Stimulated activated naive B cell treated with anti-CD40 and anti-IgM and Interleukin-4, amounts not matched to agents 10 μg/mL and 1 μg/mL and 100 μg/mL, for 72 hours (primary cell): ENCODE measurements at regions not wholly inside any gene's neighbourhood (a gene's known extent, or its start where the extent isn't known, plus 50 kb on each side); places are given as distances from the start of the nearest gene placed in this dataset.

ENCODE experiments used
- ATAC-seq, 2 donors: fragments of 150-1000 bp; cut with Tn5 transposase; replicated peaks; 2 replicates each; pipeline ENCODE4 v1.10.0; 2021; ENCODE audit warnings: moderate library complexity in 1 of 2
- DNase-seq: peaks from one replicate; pipeline ENCODE4 v3.0.0; 2021
- H3K27ac Mint-ChIP-seq: one replicate; pipeline ENCODE4 v1.8.0; 2022; ENCODE audit warnings: mild to moderate bottlenecking, mixed read lengths
- H3K27me3 Mint-ChIP-seq, 2 donors: one replicate each; pipeline ENCODE4 v1.8.0; 2022; ENCODE audit warnings: mixed read lengths in 2 of 2
- H3K36me3 Mint-ChIP-seq, 2 donors: one replicate each; pipeline ENCODE4 v1.8.0; 2022; ENCODE audit warnings: mixed read lengths in 2 of 2, mild to moderate bottlenecking in 1 of 2
- H3K4me1 Mint-ChIP-seq, 2 donors: one replicate each; pipeline ENCODE4 v1.8.0; 2022; ENCODE audit warnings: mixed read lengths in 2 of 2, mild to moderate bottlenecking in 1 of 2
- H3K4me3 Mint-ChIP-seq, 2 donors: one replicate each; pipeline ENCODE4 v1.8.0; 2022; ENCODE audit warnings: mild to moderate bottlenecking in 2 of 2, mixed read lengths in 2 of 2, moderate library complexity in 1 of 2
- H3K9me3 Mint-ChIP-seq, 2 donors: one replicate each; pipeline ENCODE4 v1.8.0; 2022; ENCODE audit warnings: mixed read lengths in 2 of 2, mild to moderate bottlenecking in 1 of 2

DNA sequence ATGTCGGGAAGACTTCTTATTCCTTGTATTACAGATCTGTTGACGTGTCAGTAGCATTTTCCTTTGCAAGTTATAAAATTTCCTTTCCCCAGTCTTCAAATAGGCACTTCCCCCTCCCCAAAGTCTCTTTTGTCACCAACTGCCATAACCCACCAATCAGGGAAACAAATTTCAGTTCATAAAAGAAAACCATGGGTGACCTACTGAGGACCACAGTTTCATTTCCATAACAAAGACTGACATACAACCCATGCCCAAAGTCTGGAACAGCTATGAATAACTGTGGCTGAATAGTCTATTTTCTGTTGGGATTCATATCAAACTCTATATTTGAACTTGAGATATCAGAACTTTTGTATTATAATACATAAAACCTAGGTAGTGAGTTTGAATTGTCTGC, 307.8 kb downstream of the KBTBD8 start:
- H3K4me3 Mint-ChIP-seq: no peak overlapping the region
- H3K9me3 Mint-ChIP-seq: peaks cover 0 to 3% of the 10 kb centered on the region in 2 donors
- ATAC-seq (no peak), DNase-seq (no peak)
- H3K4me1 Mint-ChIP-seq: no peaks in the 10 kb centered on the region
- H3K27me3 Mint-ChIP-seq: no peaks in the 10 kb centered on the region
- no peaks in the 10 kb centered on the region for H3K36me3 Mint-ChIP-seq
- H3K27ac Mint-ChIP-seq: no peak overlapping the region

DNA sequence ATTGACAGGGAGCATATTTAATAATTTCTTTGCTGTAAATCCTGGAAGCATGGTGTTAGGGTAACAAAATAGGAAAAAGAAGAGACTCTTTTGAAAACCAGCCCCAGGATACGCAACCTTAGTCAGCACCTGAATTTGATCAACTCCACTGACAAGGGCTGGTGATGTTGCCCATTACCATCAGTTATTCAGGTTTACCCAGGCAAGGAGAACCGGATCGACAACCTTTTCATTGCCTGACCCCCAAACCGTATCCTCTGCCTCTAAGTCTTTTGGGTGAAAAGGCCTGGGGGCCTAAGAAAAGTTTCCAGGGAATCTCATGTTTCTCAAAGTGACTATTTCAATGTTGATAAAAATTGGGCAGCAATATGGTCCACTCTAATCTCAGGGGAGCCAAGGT, 313.3 kb downstream of the KBTBD8 start:
- Mint-ChIP-seq H3K4me1 (no peaks in the 10 kb centered on the region), H3K4me3 (no peak overlapping the region), H3K36me3 (no peaks in the 10 kb centered on the region), H3K9me3 (peaks cover 0 to 2% of the 10 kb centered on the region in 2 donors), H3K27me3 (no peaks in the 10 kb centered on the region), H3K27ac (no peak overlapping the region)
- no peak for DNase-seq
- no peak for ATAC-seq

DNA sequence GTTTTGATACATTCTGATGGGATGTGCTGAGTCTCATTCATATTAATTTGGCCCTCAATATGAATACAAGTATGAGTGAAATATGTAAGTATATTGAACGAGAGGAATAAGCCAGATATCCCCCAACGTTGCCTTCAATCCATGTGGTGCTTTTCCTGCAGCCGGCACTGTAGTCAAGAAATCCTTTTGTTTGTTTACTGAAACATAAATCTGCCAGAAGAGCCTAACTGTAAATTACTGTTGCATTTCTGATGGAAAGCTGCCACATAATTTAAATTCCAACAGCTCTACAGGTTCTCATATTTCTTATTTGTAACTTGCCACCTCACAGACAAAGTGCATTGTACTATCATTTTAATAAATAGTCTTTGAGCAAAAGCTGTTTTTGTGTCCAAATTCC, 314.0 kb downstream of the KBTBD8 start:
- no peak for ATAC-seq
- Mint-ChIP-seq H3K27me3 (no peaks in the 10 kb centered on the region), H3K27ac (no peak overlapping the region), H3K4me1 (no peaks in the 10 kb centered on the region), H3K4me3 (no peak overlapping the region), H3K9me3 (peaks cover 0 to 2% of the 10 kb centered on the region in 2 donors), H3K36me3 (no peaks in the 10 kb centered on the region)
- DNase-seq: no peak

DNA sequence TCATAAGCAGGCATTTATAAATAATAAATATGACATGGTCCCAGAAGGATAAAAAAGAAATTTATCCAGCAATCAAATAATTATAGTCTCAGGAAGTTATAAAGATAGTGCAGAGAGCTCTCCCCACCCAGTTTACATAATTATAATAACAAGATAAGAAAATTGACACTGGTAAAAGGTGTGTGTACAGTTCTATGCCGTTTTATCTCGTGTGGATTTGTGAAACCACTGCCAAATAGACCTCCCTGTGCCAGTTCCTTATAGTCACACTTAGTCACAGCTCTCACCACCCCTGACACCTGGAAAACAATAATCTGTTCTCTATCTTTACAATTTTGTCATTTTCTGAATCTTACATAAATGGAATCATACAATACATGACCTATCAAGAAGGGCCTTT, 320.1 kb downstream of the KBTBD8 start:
- Mint-ChIP-seq H3K9me3 (peaks cover 0 to 1% of the 10 kb centered on the region in 2 donors), H3K27ac (no peak overlapping the region), H3K4me3 (no peak overlapping the region), H3K27me3 (no peaks in the 10 kb centered on the region), H3K4me1 (no peaks in the 10 kb centered on the region), H3K36me3 (no peaks in the 10 kb centered on the region)
- DNase-seq: no peak
- ATAC-seq: no peak

DNA sequence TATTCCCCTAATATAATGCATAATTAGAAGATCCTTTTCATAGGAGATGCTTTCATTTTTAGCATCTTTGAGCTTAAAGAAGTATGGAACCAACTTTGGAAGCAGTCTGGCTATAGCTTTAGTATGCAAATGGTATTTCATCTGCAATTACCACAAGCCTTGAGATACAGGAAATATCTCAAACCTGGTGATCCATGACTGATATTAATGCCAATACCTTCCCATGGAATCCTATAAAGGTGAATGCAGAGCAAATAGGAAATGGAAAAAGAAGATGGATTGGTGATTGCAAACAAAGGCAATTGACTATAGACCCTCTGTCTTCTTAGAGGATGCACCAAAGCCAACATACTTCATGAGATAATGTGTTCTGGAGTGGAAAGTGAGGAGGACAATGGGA, 326.4 kb downstream of the KBTBD8 start:
- H3K4me3 Mint-ChIP-seq: no peak overlapping the region
- ATAC-seq (no peak), DNase-seq (no peak)
- H3K36me3 Mint-ChIP-seq: no peaks in the 10 kb centered on the region
- no peak overlapping the region for H3K27ac Mint-ChIP-seq
- H3K9me3 Mint-ChIP-seq: peaks cover 1 to 4% of the 10 kb centered on the region in 2 donors
- H3K27me3 Mint-ChIP-seq: no peaks in the 10 kb centered on the region
- H3K4me1 Mint-ChIP-seq: peaks cover 4% of the 10 kb centered on the region in 2 donors
